NCI-H82 (cell line): ENCODE measurements at regions not wholly inside any gene's neighbourhood (a gene's known extent, or its start where the extent isn't known, plus 50 kb on each side); places are given as distances from the start of the nearest gene placed in this dataset.

Source experiments
- DNase-seq: peaks from one replicate; lab custom pipeline; 2025; lab: John Stamatoyannopoulos, UW

DNA sequence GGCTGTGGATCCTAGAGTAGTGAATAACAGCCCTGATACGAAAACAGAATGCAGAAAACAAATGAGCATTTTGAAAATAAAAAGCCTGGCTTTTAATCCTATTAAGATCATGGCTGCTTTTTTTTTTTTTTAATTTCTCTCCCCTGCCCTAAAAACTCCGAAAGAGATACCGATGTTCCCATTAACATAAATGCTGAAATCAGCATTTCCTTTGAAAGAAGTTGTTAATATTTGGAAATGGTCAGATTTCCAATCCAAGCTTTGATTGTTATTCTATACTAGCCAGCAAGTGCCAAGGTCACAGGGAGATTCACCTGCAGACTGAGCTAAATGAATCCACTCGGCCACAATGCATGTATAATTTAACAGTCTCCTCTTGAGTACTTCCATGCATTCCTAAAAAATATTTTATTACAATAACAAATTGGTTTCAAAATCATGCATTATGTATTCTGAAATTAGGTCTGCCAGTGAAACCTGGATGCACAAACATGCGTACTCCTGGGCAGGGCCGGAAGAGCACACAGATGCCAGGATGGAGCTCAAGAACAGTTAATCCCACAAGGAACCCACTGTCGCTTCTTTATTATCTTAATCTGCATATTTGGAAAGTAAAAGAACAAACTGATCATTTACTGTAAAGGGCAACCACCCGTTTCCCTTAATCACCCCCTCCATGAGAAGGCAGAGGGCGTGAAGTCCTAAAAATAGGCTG lies 521.5 kb upstream of the ZFHX3 start:
- DNase-seq: no peak

DNA sequence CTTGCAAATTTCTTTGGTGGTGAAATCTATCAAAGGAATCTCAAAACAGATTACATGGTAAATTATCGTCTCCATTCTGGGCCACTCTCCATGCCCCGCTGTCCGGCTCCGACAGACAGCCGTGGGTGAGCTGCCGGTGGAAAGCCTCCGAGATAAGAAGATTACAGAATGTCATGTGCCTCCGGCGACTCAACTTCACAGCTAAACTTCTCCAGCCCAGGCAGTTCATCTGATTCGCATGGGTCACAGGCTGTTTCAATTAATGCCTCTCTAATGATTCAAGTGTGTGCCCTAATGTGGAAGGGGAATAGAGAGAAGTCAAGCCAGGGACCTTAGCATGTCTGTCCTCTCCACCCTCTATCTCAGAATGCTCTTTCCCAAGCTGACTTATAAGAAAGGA lies 520.8 kb upstream of the ZFHX3 start:
- DNase-seq: peak; percentile 68

DNA sequence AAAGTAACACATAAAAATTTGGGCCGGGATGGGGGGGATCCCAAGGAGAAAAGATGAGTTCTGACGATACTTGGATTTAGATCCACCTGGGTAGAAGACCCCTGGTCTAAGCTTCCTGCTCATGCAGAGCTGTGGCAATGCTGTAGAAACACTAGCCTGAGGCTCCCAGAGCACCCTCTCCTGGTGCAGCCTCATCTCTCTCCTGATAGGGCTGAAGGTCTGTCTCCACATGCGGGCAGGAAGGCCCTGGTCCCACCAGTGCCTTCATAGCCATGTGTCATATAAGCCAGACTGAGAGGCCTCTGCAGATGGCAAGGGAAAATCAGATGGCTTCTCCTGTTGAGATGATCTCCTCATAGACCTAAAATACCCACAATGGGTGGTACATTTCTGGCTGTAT lies 518.0 kb upstream of the ZFHX3 start:
- no peak for DNase-seq

DNA sequence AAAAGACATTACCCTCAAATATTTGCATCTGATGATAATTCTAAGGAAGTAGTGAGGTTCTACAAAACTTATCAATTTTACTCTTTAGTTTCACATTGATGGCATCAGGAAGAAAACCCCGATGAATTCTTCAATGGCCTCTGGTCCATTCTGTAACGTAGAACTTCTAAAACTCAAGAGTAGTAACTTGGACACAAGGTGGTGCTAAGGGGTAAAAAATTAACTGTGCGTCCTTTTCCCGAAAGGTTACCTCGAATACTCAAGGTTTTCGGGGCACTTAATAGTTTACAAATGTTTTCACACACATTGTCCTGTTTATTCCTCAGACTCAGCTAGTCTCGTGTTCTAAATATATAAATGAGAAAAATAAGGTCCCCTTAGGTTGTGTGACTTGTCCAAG lies 517.3 kb upstream of the ZFHX3 start:
- peak; percentile 17 for DNase-seq

- no peak for DNase-seq
Measured at GRCh38 chr16:73563709-73564108, 515.8 kb upstream of the ZFHX3 start.

DNA sequence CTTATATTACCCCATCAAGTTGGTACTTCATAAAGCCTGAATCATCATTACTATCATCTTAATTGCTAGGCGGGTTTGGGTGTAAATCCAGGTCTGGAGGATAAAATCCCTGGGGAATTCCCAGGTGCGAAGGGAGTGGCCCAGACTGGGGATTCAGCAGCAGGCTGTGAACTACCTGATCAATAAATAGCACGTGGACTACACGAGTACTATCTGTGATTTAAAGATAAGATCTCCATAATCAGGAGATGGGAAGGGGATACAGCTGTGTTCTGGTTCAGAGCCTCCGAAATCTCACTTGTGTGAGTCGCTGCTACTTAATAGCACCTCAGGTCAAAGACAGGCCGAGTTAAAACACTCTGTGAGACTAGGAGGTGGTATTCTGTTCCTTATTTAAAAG lies 512.6 kb upstream of the ZFHX3 start:
- DNase-seq: no peak

GRCh38 chr16:73558219-73558618 lies 510.3 kb upstream of the ZFHX3 start:
- no peak for DNase-seq

DNA sequence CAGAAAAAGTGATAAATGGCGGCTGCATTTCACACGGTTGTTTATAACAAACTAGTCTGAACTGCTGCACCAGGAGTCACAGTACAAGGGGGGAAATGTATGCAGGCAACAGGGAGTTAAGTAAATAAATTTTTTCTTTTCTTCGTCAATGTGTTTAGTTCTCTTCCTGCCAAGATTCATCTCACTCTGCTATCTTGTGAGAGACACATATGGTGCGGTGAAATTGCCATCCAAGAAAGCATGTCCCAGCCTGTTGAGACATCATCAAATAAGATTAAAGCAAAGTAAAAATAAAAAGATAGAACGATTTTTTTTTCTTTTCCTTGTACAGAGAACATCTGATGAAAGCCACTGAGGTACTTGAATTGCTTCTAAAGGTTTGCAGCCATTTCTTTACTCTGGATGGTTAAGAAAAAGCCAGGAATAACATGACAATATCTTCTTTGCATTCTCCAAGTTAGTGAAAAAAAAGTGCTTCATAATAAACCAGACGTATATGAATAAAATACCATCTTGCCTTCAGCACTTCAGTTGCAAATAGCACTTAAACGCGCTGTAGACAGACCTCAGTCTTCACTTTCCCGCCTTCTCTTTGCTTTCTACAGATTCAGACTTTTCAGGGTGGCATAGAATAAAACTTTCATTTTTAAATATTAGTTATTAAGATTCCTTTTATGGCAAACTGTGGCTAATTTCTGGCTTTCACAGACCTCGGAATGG lies 506.2 kb upstream of the ZFHX3 start:
- no peak for DNase-seq

DNA sequence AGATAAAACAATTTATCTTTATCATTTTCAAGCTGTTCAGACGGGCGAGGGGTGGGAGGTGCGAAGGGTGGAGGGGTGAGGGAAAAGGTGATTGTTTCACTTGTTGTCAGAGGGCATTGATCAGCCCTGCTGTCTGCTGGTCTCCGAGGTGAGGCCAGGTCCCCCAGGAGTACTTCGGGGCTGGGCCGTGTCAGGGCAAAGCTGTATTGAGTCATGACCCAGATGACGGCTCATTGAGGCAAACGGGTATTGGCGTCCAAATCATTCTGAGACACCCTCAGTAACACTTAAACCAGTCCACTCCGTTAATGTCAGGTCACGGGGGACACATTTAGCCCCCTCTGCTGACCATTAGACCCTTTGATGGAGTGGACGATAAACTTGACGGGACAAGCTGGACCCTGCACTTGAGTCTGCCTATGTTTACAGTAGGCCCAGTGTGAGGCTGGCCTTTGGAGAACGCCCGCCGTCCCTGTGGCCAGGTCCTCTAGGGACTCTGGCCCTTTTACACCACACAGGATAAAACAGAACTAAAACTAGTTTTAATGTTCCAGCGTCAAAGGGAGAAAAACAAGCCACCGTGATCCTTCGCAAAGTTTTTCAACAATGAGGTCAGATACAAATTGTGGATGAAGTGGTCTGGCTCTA lies 502.2 kb upstream of the ZFHX3 start:
- no peak for DNase-seq

DNA sequence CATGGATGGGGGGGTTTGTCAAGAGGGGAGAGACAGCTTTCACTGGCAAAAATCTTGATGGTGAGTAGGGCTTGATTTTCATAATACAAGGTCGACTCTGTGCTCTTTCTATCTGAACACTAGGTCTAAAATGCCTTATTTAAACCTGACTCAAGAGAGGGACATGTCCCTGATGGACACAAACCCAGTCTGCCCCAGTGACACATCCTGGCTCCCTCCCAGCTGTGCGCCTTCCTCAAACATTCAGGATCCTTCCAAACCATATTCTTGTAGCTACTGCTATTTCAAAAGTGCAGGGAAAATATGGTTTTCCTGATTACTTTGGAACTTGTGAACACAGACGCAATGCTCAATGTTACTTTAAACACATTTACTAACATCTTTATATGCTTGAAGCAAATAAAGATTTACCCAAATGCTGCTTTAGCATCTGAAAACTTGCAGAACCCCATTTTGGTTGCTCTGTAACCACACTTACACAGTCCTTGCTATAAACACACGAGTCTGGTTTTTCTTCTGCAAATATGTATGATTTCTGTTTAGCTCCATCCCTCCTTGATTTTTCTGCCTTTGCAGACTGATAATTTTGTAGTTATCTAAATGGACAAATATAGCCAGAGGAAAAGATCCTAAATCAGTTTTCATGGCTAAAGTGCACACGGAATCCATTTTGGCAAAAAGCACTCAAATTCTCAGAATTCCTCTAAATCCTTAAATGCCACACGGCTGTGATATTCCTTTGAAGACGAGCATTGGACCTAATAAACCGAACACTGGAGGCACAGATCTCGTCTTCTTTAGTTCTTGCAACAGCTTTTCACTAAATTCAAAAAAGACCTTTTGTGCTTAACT lies 499.9 kb upstream of the ZFHX3 start:
- DNase-seq: no peak

- peak; percentile 36 for DNase-seq
Measured at GRCh38 chr16:73546341-73546845, 498.5 kb upstream of the ZFHX3 start.

GRCh38 chr16:73545755-73546154 lies 497.8 kb upstream of the ZFHX3 start:
- DNase-seq: no peak

DNA sequence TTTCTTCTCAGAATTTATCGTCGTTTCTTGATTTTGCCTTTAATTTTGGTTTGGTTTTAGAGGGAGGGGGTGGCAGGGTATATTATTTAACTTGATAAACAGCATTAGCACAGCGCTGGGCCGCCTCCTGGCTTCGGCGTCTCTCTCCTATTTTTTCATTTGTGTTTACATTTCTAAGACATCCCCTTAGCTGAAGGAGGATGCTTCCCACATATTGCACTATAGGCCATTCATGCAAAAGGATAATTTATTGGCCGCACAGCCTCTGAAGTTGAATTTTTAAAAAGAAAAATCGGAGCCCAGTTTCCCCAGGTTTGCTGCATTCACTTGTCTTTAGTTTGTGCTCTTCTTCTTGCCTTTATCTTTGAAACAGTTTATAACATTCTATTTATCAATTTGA lies 497.4 kb upstream of the ZFHX3 start:
- DNase-seq: no peak

GRCh38 chr16:73544826-73545225 lies 496.9 kb upstream of the ZFHX3 start:
- no peak for DNase-seq

GRCh38 chr16:73543970-73544599 lies 496.2 kb upstream of the ZFHX3 start:
- DNase-seq: no peak

DNA sequence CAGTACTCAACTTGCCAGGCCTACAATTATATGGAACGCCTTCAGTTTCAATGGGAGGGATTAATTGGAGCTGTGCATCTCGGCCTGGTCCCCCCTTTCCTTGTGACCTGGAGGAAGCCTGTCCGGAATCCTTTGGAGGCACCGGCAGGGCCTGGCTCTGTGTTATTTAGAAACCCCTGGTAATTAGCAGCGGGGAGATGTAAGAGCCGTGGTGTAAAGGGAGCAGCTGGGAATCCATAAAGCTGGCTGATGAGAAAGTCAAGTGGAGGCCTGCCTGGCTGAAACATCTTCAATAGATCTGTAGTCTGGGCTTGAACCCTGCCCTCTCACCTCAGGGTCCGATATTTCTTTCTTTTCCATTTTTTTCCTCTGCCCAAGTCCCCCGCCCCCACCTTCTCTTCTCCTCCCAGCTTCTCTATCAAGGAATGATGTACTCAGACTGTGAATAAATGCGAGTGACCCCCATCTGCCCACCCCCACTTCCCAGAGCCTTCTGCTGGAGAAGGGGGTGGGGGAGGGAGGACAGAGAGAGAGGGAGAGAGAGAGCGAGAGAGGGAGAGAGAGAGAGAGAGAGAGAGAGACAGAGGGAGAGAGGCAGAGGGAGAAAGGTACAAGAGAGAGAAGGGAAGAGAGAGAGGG lies 495.5 kb upstream of the ZFHX3 start:
- DNase-seq: no peak

GRCh38 chr16:73542885-73543284 lies 495.0 kb upstream of the ZFHX3 start:
- DNase-seq: no peak

GRCh38 chr16:73537921-73538320 lies 490.0 kb upstream of the ZFHX3 start:
- no peak for DNase-seq

- DNase-seq: no peak
Measured at GRCh38 chr16:73536931-73537330, 489.0 kb upstream of the ZFHX3 start.

GRCh38 chr16:73531021-73531420 lies 483.1 kb upstream of the ZFHX3 start:
- no peak for DNase-seq

GRCh38 chr16:73530529-73530928 lies 482.6 kb upstream of the ZFHX3 start:
- no peak for DNase-seq
